BJ (cell line): ENCODE measurements at regions not wholly inside any gene's neighbourhood (a gene's known extent, or its start where the extent isn't known, plus 50 kb on each side); places are given as distances from the start of the nearest gene placed in this dataset.

Experiments
- CTCF ChIA-PET: fragments of 350-600 bp; formaldehyde crosslinking; extraction: SDS; loops from one replicate; lab custom pipeline; 2021; ENCODE audit warnings: antibody characterized with exemption, inconsistent platforms; lab: Yijun Ruan, JAX
- POLR2A ChIA-PET: fragments of 300-600 bp; sonication (Branson Sonifier 250); formaldehyde crosslinking; extraction: SDS; loops from one replicate; lab custom pipeline; 2021; ENCODE audit warnings: antibody characterized with exemption; lab: Charles Lee
- DNase-seq: peaks from one replicate; pipeline ENCODE4 v3.0.0-alpha.2; 2011; ENCODE audit warnings: low read depth
- H3K27me3 ChIP-seq: 2 replicates; pipeline ENCODE4 v1.6.0; 2011; ENCODE audit warnings: low read length; ENCODE audit not compliant: control insufficient read depth, insufficient read depth
- H3K36me3 ChIP-seq: 2 replicates; pipeline ENCODE4 v1.5.1; 2011; ENCODE audit warnings: low read length; ENCODE audit not compliant: control insufficient read depth, insufficient read depth
- H3K4me3 ChIP-seq: 2 replicates; pipeline ENCODE4 v1.5.1; 2011; ENCODE audit warnings: low read depth, mild to moderate bottlenecking, control low read depth, low read length
- TF ChIP-seq, protein P1 (sequence below): IDR thresholded peaks from 2 replicates; pipeline ENCODE4 v1.5.1; 2011; ENCODE audit warnings: low read depth, mild to moderate bottlenecking, control low read depth, inconsistent platforms, low read length, moderate library complexity; ENCODE audit not compliant: insufficient read depth

DNA sequence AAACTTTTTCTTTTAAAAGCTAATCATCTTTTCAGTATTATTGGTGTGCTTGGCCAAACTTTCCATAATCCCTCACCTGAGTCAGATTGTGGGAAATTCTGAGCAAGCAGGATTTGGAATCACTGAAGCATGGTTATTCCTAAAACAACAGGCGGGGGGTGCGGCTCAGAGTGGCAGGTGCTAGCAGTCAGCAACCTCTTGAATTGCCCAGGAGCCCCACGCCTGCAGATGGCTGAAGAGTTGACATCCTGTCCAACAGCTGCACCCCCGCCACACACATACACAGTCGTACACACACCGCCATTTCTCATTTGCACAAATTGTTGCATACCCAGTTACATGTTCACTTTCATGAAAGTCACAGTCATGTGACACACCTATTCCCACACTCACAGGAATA, 96.6 kb downstream of the LHX2 start:
- TF ChIP-seq, protein P1, sequence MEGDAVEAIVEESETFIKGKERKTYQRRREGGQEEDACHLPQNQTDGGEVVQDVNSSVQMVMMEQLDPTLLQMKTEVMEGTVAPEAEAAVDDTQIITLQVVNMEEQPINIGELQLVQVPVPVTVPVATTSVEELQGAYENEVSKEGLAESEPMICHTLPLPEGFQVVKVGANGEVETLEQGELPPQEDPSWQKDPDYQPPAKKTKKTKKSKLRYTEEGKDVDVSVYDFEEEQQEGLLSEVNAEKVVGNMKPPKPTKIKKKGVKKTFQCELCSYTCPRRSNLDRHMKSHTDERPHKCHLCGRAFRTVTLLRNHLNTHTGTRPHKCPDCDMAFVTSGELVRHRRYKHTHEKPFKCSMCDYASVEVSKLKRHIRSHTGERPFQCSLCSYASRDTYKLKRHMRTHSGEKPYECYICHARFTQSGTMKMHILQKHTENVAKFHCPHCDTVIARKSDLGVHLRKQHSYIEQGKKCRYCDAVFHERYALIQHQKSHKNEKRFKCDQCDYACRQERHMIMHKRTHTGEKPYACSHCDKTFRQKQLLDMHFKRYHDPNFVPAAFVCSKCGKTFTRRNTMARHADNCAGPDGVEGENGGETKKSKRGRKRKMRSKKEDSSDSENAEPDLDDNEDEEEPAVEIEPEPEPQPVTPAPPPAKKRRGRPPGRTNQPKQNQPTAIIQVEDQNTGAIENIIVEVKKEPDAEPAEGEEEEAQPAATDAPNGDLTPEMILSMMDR = no peak
- Histone ChIP-seq H3K4me3 (no peak overlapping the region), H3K36me3 (no peaks in the 10 kb centered on the region), H3K27me3 (peaks cover 8% of the 10 kb centered on the region)
- ChIA-PET POLR2A (no interaction called here), CTCF (no interaction called here)
- no peak for DNase-seq

DNA sequence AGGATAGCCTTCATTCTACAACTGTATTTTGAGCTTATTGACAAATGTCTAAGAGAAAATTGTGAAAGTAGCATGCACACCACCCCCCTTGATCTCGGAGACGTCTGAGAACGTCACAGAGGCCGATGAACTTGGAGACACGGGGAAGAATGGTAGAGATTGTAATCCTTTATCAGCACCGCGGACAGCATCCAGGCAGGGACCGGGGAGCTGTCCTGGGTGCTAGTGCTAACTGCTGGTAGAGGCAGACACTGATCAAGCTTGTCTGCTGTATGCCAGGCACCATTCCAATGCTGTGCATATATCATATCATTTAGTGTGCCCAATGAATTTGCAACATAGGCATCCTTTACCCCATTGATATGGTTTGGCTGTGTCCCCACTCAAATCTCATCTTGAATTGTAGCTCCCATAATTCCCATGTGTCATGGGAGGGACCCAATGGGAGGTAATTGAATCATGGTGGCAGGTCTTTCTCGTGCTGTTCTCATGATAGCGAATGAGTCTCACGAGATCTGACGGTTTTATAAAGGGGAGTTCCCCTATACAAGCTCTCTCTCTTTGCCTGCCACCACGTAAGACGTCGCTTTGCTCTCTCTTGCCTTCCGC, 98.8 kb downstream of the LHX2 start:
- no peak for DNase-seq
- Histone ChIP-seq H3K4me3 (no peak overlapping the region), H3K36me3 (no peaks in the 10 kb centered on the region), H3K27me3 (peaks cover 10% of the 10 kb centered on the region)
- CTCF ChIA-PET = interaction anchor here (0.5 to 3.1 kb wide), 6 partner anchors 16 to 742 kb away, joined by 3 to 14 read pairs (median 4); no protein-coding TSS in a partner anchor
- POLR2A ChIA-PET = interaction anchor here (0.5 kb wide), 1 partner anchor 15 kb away, joined by 4 read pairs; no protein-coding TSS in a partner anchor
- TF ChIP-seq, protein P1 = no peak

DNA sequence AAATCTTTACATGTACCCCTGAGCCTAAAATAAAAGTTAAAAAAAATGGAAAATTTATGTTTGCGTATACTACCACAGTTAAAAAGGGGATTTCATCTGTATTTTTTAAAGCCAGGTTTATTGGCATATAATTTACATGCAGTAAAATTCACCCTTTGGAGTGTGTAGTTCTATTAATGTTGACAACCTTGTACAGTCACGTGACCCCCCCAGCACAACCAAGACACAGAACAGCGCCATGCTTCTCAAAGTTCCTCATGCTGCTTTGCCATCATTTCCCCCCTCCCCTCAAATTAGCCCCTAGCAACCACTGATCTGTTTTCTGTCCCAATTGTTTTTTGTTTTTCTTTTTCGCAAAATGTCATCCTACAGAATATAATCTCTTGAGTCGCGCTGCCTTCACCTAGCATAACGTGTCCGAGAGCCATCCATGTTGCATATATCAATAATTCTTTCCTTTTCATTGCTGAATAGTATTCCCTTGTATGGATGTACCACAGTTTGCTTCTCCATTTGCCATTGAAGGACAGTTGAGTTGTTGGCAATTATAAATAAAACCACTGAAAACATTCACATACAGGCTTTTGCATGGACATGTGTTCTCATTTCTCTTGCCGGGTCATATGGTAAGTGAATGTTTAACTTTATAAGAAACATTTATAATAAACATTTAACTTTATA, 105.3 kb downstream of the LHX2 start:
- no peak for DNase-seq
- Histone ChIP-seq H3K4me3 (no peak overlapping the region), H3K27me3 (peaks cover 12% of the 10 kb centered on the region), H3K36me3 (no peaks in the 10 kb centered on the region)
- POLR2A ChIA-PET = no interaction called here
- CTCF ChIA-PET = interaction anchor here (1.2 to 5.0 kb wide), 3 partner anchors 10 to 76 kb away, joined by 3 to 18 read pairs (median 8); no protein-coding TSS in a partner anchor
- TF ChIP-seq, protein P1 = no peak

DNA sequence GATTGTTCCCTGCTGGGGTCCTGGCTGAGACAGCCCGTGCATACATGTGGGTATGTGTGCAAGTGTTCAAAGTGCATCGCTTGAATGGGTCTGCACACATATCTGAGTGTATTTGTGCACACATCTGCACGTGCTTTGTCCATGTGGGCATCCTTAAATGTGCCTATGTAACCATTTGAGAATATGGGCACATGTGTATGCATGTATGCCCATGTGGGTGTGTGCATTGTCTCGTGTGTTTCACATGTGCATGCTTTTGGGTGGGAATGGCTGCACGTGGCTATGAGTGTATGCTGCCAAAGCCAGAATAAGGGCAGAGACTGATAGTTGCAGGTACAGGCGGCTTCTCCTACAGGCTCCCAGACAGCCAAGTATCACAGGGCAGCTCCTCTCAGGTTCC, 107.3 kb downstream of the LHX2 start:
- ChIA-PET CTCF (interaction anchor here (0.9 to 2.1 kb wide), 2 partner anchors 13 to 268 kb away, joined by 3 to 5 read pairs; no protein-coding TSS in a partner anchor), POLR2A (no interaction called here)
- H3K27me3 ChIP-seq = peaks cover 12% of the 10 kb centered on the region
- TF ChIP-seq, protein P1 = no peak
- H3K36me3 ChIP-seq = no peaks in the 10 kb centered on the region
- H3K4me3 ChIP-seq = no peak overlapping the region
- DNase-seq = no peak

DNA sequence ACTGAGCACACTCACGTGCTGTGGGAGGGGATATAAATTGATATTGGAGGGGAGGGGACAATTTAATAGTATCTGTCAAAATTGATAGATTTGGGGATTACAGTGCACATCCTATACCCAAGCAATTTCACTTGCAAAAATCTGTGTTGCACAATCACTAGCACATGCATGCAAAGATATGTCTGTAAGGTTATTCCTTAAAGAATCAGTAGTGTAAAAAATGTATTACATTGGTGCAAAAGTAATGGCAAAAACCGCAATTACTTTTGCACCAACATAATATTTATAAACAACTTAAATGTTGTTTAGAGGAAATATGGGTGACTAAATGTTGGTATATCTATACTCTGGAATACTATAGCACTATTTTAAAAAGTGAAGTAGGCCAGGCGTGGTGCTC, 108.7 kb downstream of the LHX2 start:
- TF ChIP-seq, protein P1 = no peak
- DNase-seq = no peak
- no peaks in the 10 kb centered on the region for H3K36me3 ChIP-seq
- H3K27me3 ChIP-seq = peaks cover 9% of the 10 kb centered on the region
- H3K4me3 ChIP-seq = no peak overlapping the region
- POLR2A ChIA-PET = no interaction called here
- CTCF ChIA-PET = interaction anchor here (2.1 kb wide), 1 partner anchor 14 kb away, joined by 5 read pairs; no protein-coding TSS in a partner anchor
